GM23248 (cell line): ENCODE measurements at regions not wholly inside any gene's neighbourhood (a gene's known extent, or its start where the extent isn't known, plus 50 kb on each side); places are given as distances from the start of the nearest gene placed in this dataset.

Experiments used
- DNase-seq: peaks from one replicate; pipeline ENCODE4 v3.0.0-alpha.2; 2015
- H2AFZ ChIP-seq: fragments of 200-600 bp; sonication (generic); 2 replicates; pipeline ENCODE4 v1.6.1; 2016; ENCODE audit warnings: antibody characterized with exemption
- H3F3A ChIP-seq: fragments of 200-600 bp; sonication (generic); 2 replicates; pipeline ENCODE4 v1.6.1; 2016; ENCODE audit warnings: mild to moderate bottlenecking, antibody characterized with exemption, mixed run types; ENCODE audit not compliant: insufficient read depth
- H3K27ac ChIP-seq: fragments of 200-600 bp; sonication (generic); 2 replicates; pipeline ENCODE4 v1.5.1; 2016; ENCODE audit warnings: mild to moderate bottlenecking
- H3K27me3 ChIP-seq: fragments of 200-600 bp; sonication (generic); replicated peaks from 2 replicates; pipeline ENCODE4 v1.6.1; 2016; ENCODE audit warnings: mild to moderate bottlenecking; ENCODE audit not compliant: insufficient read depth
- H3K36me3 ChIP-seq: fragments of 200-600 bp; sonication (generic); 2 replicates; pipeline ENCODE4 v1.6.1; 2016; ENCODE audit warnings: low read depth, mild to moderate bottlenecking
- H3K4me1 ChIP-seq: fragments of 200-600 bp; sonication (generic); 2 replicates; pipeline ENCODE4 v1.6.1; 2016; ENCODE audit warnings: mild to moderate bottlenecking; ENCODE audit not compliant: insufficient read depth
- H3K4me2 ChIP-seq: fragments of 200-600 bp; sonication (generic); one replicate; pipeline ENCODE4 v1.6.1; 2016; ENCODE audit warnings: mild to moderate bottlenecking; ENCODE audit not compliant: unreplicated experiment
- H3K4me3 ChIP-seq: fragments of 200-600 bp; sonication (generic); 2 replicates; pipeline ENCODE4 v1.5.1; 2016; ENCODE audit warnings: mild to moderate bottlenecking
- H3K79me2 ChIP-seq: fragments of 200-600 bp; sonication (generic); 2 replicates; pipeline ENCODE4 v1.6.1; 2016; ENCODE audit warnings: mild to moderate bottlenecking; ENCODE audit not compliant: insufficient read depth
- H3K9ac ChIP-seq: fragments of 200-600 bp; sonication (generic); 2 replicates; pipeline ENCODE4 v1.6.1; 2016; ENCODE audit warnings: mild to moderate bottlenecking
- H3K9me2 ChIP-seq: fragments of 200-600 bp; sonication (generic); 2 replicates; pipeline ENCODE4 v1.6.1; 2016; ENCODE audit warnings: mixed run types, mild to moderate bottlenecking, moderate library complexity; ENCODE audit not compliant: insufficient read depth
- H3K9me3 ChIP-seq: fragments of 200-600 bp; sonication (generic); one replicate; pipeline ENCODE4 v1.6.1; 2017; ENCODE audit warnings: low read depth
- H4K20me1 ChIP-seq: fragments of 200-600 bp; sonication (generic); 2 replicates; pipeline ENCODE4 v1.6.0; 2016; ENCODE audit not compliant: insufficient read depth
- EZH2 ChIP-seq: fragments of 200-600 bp; sonication (generic); IDR thresholded peaks from 2 replicates; pipeline ENCODE4 v1.6.1; 2018; ENCODE audit warnings: antibody characterized with exemption, mild to moderate bottlenecking; ENCODE audit not compliant: insufficient read depth, poor library complexity, severe bottlenecking
- EZH2phosphoT487 ChIP-seq: fragments of 200-600 bp; sonication (generic); IDR thresholded peaks from 2 replicates; pipeline ENCODE4 v1.6.1; 2018; ENCODE audit warnings: antibody characterized with exemption, moderate library complexity, mild to moderate bottlenecking, low read depth; ENCODE audit not compliant: insufficient read depth
- WGBS, 2 experiments: methylation state at CpG; one replicate each; pipeline ENCODE4 v1.1.6; 2015 to 2017; ENCODE audit warnings: low lambda C conversion rate in 2 of 2, low coverage in 1 of 2; ENCODE audit errors: missing lambda C conversion rate in 2 of 2; 5-methylcytosine and 5-hydroxymethylcytosine counted together
- in situ Hi-C: fragments of 300-500 bp; cut with MboI; formaldehyde crosslinking; loops from 2 replicates; pipeline ENCODE4 v1.15.0; 2020

DNA sequence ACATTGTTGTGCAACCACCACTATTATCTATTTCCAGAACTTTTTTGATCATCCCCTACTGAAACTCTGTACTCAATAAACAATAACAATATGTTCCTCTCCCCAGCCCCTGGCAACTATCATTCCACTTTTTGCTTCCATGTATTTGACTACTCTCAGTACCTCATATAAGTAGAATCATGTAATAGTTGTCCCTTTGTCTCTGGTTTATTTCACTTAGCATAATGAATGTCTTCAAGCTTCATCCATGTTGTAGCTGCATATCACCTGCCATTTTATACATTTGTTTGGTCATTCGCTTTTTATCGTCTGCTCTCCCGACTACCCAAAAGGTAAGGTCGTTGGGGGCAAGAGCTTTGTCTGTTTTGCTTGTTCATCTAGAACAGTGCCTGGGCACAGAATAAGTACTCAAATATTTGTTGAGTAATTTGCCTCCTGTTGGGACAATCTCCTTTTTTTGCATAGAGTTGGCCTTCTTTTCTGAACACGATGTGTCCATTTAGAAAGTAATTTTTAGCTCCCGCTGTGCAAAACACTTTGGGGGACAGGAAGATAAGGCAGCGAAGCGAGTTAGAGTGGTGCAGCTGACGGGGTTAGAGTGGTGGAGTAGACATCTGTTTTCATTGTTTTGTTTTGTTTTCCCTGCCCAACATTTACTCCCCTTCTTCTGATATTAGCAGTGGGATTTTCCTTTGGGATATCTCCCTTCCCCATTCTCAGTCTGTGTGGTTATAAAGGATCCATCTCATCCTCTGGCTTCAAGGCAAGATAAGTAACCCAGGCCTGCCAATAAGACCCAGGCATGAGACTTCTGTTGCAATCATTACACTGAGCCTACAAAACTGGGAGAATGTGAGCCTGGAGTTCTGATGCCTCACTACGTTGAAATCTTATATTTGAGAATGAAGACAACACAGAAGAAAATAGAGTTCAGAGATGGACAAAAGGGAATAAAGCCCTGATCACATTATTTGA lies 83.4 kb upstream of the RNU6-1 start:
- H4K20me1 ChIP-seq = no peaks in the 10 kb centered on the region
- TF ChIP-seq EZH2phosphoT487 = no peak
- TF ChIP-seq EZH2 = no peak
- no peak overlapping the region for H3K4me2 ChIP-seq
- no peak overlapping the region for H3K9ac ChIP-seq
- H3K79me2 ChIP-seq = no peaks in the 10 kb centered on the region
- no peak overlapping the region for H3K4me3 ChIP-seq
- no peaks in the 10 kb centered on the region for H3K36me3 ChIP-seq
- H3K9me3 ChIP-seq = no peaks in the 10 kb centered on the region
- H3F3A ChIP-seq = no peaks in the 10 kb centered on the region
- WGBS, 2 experiments = 59 to 65% methylated on average over 10 of the region's 10 CpGs
- in situ Hi-C loops = no loop called here
- H3K4me1 ChIP-seq = no peaks in the 10 kb centered on the region
- no peak overlapping the region for H2AFZ ChIP-seq
- DNase-seq = no peak
- H3K9me2 ChIP-seq = no peaks in the 10 kb centered on the region
- H3K27ac ChIP-seq = no peak overlapping the region
- peaks cover 3% of the 10 kb centered on the region; the same call in 1 of the 2 replicates for H3K27me3 ChIP-seq

DNA sequence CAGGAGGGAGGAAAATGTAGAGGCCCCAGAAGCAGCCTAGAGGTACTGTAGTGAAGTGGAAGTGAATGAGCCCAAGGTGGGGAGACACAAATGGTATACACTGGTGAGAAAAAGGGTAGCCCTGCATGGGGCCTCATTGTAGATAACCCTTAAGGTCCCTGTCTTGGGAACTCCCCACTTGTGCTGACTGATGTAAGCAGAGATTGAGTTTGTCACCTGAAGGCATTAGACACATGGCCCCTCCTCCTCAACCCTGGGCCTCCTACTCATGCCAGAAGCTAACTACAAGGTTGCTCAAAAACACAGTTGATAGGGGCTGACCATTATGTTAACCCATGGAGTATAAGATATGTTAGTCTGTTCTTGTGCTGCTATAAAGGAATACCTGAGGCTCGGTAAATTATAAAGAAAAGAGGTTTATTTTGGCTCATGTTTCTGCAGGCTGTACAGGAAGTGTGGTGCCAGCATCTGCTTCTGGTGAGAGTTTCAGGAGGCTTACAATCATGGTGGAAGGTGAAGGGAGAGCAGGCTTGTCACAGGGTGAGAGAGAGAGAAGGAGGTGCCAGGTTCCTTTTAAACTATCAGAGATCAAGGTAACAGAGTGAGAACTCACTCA lies 84.6 kb upstream of the RNU6-1 start:
- no peaks in the 10 kb centered on the region for H3K9me3 ChIP-seq
- DNase-seq = no peak
- peaks cover 3% of the 10 kb centered on the region; the same call in 1 of the 2 replicates for H3K27me3 ChIP-seq
- no peak overlapping the region for H3K9ac ChIP-seq
- no peaks in the 10 kb centered on the region for H4K20me1 ChIP-seq
- H3K4me2 ChIP-seq = no peak overlapping the region
- H3K36me3 ChIP-seq = no peaks in the 10 kb centered on the region
- WGBS, 2 experiments = 76% methylated on average over 1 of the region's 1 CpG
- H3K4me1 ChIP-seq = no peaks in the 10 kb centered on the region
- no peak overlapping the region for H2AFZ ChIP-seq
- no peaks in the 10 kb centered on the region for H3F3A ChIP-seq
- no peak for TF ChIP-seq EZH2phosphoT487
- TF ChIP-seq EZH2 = no peak
- no peaks in the 10 kb centered on the region for H3K9me2 ChIP-seq
- H3K27ac ChIP-seq = no peak overlapping the region
- no peak overlapping the region for H3K4me3 ChIP-seq
- in situ Hi-C loops = no loop called here
- no peaks in the 10 kb centered on the region for H3K79me2 ChIP-seq

DNA sequence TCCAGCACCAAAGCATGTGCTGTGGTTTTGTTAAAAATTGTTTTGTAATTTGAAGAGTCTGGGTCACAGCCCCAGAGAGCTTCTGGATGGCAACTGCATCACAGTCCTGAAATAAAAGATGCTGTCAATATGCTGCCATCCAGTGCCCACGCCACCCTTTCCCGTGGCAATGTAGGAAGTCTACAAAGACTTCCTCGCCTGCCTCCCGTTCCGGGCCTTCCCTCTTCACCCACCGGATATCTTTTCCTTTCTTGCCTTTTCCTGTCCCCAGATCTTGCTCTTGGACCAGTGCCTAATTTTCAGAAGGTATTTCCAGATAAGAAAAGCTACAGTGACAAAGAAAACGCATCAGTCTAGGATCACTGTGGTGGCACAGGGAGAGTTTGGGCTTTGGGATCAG lies 85.3 kb upstream of the RNU6-1 start:
- in situ Hi-C loops = no loop called here
- H3K4me1 ChIP-seq = no peaks in the 10 kb centered on the region
- H3K27ac ChIP-seq = no peak overlapping the region
- DNase-seq = no peak
- no peaks in the 10 kb centered on the region for H3K9me2 ChIP-seq
- TF ChIP-seq EZH2 (no peak), EZH2phosphoT487 (no peak)
- 73 to 76% methylated on average over 7 of the region's 7 CpGs for WGBS, 2 experiments
- no peak overlapping the region for H3K4me3 ChIP-seq
- no peaks in the 10 kb centered on the region for H3K79me2 ChIP-seq
- H3K36me3 ChIP-seq = no peaks in the 10 kb centered on the region
- no peaks in the 10 kb centered on the region for H4K20me1 ChIP-seq
- no peaks in the 10 kb centered on the region for H3F3A ChIP-seq
- no peak overlapping the region for H3K9ac ChIP-seq
- H3K27me3 ChIP-seq = peaks cover 3% of the 10 kb centered on the region; the same call in 1 of the 2 replicates
- no peaks in the 10 kb centered on the region for H3K9me3 ChIP-seq
- no peak overlapping the region for H3K4me2 ChIP-seq
- no peak overlapping the region for H2AFZ ChIP-seq

DNA sequence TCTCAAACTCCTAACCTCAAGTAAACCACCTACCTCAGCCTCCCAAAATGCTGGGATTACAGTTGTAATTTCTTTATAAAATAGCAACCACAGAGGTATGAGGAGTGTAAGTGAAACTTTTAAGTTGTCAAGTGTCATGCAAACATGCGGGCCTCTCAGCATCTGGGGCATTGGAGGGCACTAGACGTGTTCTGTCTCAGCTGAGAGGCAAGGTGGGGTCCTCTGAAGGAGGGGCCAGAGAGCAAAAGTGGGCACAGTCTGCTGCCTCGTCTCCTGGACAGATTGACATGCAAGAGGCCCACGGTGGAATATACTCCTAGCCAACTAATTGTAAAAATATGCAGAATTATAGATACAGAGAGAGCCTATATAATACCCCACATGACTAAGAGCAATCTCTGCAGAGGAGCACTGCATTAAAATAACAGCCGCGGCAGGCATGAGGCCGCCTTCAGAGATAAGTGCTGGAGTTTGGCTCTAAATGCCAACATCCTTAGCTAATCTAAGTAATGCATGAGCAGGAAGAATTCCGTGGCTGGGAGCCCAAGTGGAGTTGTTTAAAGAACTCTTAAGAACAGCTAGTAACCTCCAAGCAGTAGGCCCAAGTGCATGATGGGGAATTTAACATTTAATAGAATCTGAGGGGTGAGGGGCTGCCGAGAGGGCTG lies 87.8 kb upstream of the RNU6-1 start:
- no peak overlapping the region for H2AFZ ChIP-seq
- H3K4me3 ChIP-seq = no peak overlapping the region
- TF ChIP-seq EZH2 (no peak), EZH2phosphoT487 (no peak)
- WGBS, 2 experiments = 55 to 61% methylated on average over 9 of the region's 9 CpGs
- no peak overlapping the region for H3K9ac ChIP-seq
- no peaks in the 10 kb centered on the region for H4K20me1 ChIP-seq
- peaks cover 3% of the 10 kb centered on the region; the same call in 1 of the 2 replicates for H3K27me3 ChIP-seq
- no peaks in the 10 kb centered on the region for H3K9me3 ChIP-seq
- no peaks in the 10 kb centered on the region for H3K9me2 ChIP-seq
- H3K4me1 ChIP-seq = no peaks in the 10 kb centered on the region
- no peaks in the 10 kb centered on the region for H3K36me3 ChIP-seq
- no peak overlapping the region for H3K4me2 ChIP-seq
- H3K79me2 ChIP-seq = no peaks in the 10 kb centered on the region
- peak; percentile 31 for DNase-seq
- in situ Hi-C loops = no loop called here
- no peaks in the 10 kb centered on the region for H3F3A ChIP-seq
- H3K27ac ChIP-seq = no peak overlapping the region
